K562 (cell line): ENCODE measurements at regions not wholly inside any gene's neighbourhood (a gene's known extent, or its start where the extent isn't known, plus 50 kb on each side); places are given as distances from the start of the nearest gene placed in this dataset.

ENCODE experiments used
- ATF1 ChIP-seq, 2 experiments: fragments of 450-650 bp in 1 of 2; IDR thresholded peaks; 2 replicates each; pipeline ENCODE4 v1.6.1; 2016; ENCODE audit warnings: missing compliant biosample characterization in 1 of 2, missing genetic modification characterization in 1 of 2
- CBFA2T2 ChIP-seq: fragments of 450-650 bp; conservative IDR thresholded peaks from 2 replicates; pipeline ENCODE4 v1.6.1; 2017; ENCODE audit warnings: mild to moderate bottlenecking
- E2F8 ChIP-seq: fragments of 450-650 bp; IDR thresholded peaks from 2 replicates; pipeline ENCODE4 v1.7.1; 2018; ENCODE audit warnings: mild to moderate bottlenecking, low read depth; ENCODE audit not compliant: partially characterized antibody
- FOXJ3 ChIP-seq: sonication (generic); formaldehyde crosslinking; IDR thresholded peaks from 2 replicates; pipeline ENCODE4 v1.4.0; 2020; ENCODE audit warnings: mild to moderate bottlenecking, missing genetic modification reagents
- HIVEP1 ChIP-seq: fragments of 250-450 bp; sonication (Bioruptor Pico); IDR thresholded peaks from 2 replicates; pipeline ENCODE4 v1.4.0; 2020; ENCODE audit warnings: mild to moderate bottlenecking
- JUN ChIP-seq, 2 experiments: sonication (generic) in 1 of 2; formaldehyde crosslinking in 1 of 2; IDR thresholded peaks; 2 replicates each; pipeline versions ENCODE4 v1.6.1 to v1.8.0; 2012 to 2022; ENCODE audit warnings: borderline replicate concordance in 2 of 2, mild to moderate bottlenecking in 2 of 2, improper control_type of control experiment in 1 of 2, low read depth in 1 of 2, low read length in 1 of 2, missing genetic modification reagents in 1 of 2
- L3MBTL2 ChIP-seq: fragments of 450-650 bp; IDR thresholded peaks from 2 replicates; pipeline ENCODE4 v1.6.1; 2016; ENCODE audit warnings: mild to moderate bottlenecking, moderate library complexity
- MECOM ChIP-seq: fragments of 250-450 bp; sonication (Bioruptor Pico); IDR thresholded peaks from 2 replicates; pipeline ENCODE4 v1.8.0; 2022; ENCODE audit warnings: inconsistent platforms
- MEF2A ChIP-seq: IDR thresholded peaks from 2 replicates; pipeline ENCODE4 v1.6.1; 2011; ENCODE audit warnings: low read depth, mild to moderate bottlenecking, low read length, moderate library complexity; ENCODE audit not compliant: control insufficient read depth
- NEUROD1 ChIP-seq: fragments of 150-350 bp; IDR thresholded peaks from 2 replicates; pipeline ENCODE4 v1.6.1; 2014; ENCODE audit warnings: borderline replicate concordance, low read length, low read depth; ENCODE audit not compliant: partially characterized antibody
- NFE2L1 ChIP-seq: fragments of 450-650 bp; IDR thresholded peaks from 2 replicates; pipeline ENCODE4 v1.6.1; 2016; ENCODE audit warnings: missing genetic modification characterization, low read depth, mild to moderate bottlenecking, missing compliant biosample characterization, moderate library complexity, borderline replicate concordance
- NUFIP1 ChIP-seq: fragments of 450-650 bp; IDR thresholded peaks from 2 replicates; pipeline ENCODE4 v1.6.1; 2018; ENCODE audit not compliant: partially characterized antibody
- PHB ChIP-seq: fragments of 250-450 bp; sonication (Bioruptor Pico); IDR thresholded peaks from 2 replicates; pipeline ENCODE4 v1.5.0; 2021
- PTTG1 ChIP-seq: fragments of 450-650 bp; IDR thresholded peaks from 2 replicates; pipeline ENCODE4 v1.6.1; 2016; ENCODE audit warnings: low read depth, mild to moderate bottlenecking, missing genetic modification characterization, missing compliant biosample characterization
- RBM22 ChIP-seq: fragments of 200-400 bp; formaldehyde crosslinking; IDR thresholded peaks from 2 replicates; pipeline ENCODE4 v1.6.1; 2018; ENCODE audit warnings: low read length, low read depth; ENCODE audit not compliant: poor library complexity, severe bottlenecking
- RFX5 ChIP-seq: IDR thresholded peaks from 2 replicates; pipeline ENCODE4 v1.6.1; 2011; ENCODE audit warnings: low read depth, mild to moderate bottlenecking, improper control_type of control experiment, low read length
- RNF2 ChIP-seq: sonication (generic); IDR thresholded peaks from 2 replicates; pipeline ENCODE4 v1.6.1; 2016
- TCF7L2 ChIP-seq: fragments of 150-350 bp; IDR thresholded peaks from 2 replicates; pipeline ENCODE4 v1.6.1; 2016; ENCODE audit warnings: low read depth, mild to moderate bottlenecking, low read length, moderate library complexity
- TEAD1 ChIP-seq, 2 experiments: fragments of 450-650 bp in 1 of 2; sonication (generic) in 1 of 2; formaldehyde crosslinking; IDR thresholded peaks; 2 replicates each; pipeline versions ENCODE4 v1.4.0 to v1.8.0; 2020 to 2022; ENCODE audit warnings: mild to moderate bottlenecking in 2 of 2, missing genetic modification reagents in 1 of 2
- ZFP91 ChIP-seq: sonication (generic); formaldehyde crosslinking; IDR thresholded peaks from 2 replicates; pipeline ENCODE4 v1.8.0; 2022; ENCODE audit warnings: mild to moderate bottlenecking, missing genetic modification reagents
- TF ChIP-seq, protein P1 (sequence below): fragments of 450-650 bp; IDR thresholded peaks from 2 replicates; pipeline ENCODE4 v1.6.1; 2016; ENCODE audit warnings: mild to moderate bottlenecking

GRCh38 chr2:126317790-126318431 lies 338.0 kb upstream of the GYPC start (continued):
- no peak for TF ChIP-seq ZFP91 (CRISPR knock-in tag)
- TF ChIP-seq L3MBTL2 = peak; percentile 73
- TF ChIP-seq RBM22 = no peak
- no peak for TF ChIP-seq NFE2L1
- TF ChIP-seq RFX5 = no peak
- no peak for TF ChIP-seq NEUROD1
- no peak for TF ChIP-seq FOXJ3 (CRISPR knock-in tag)
- no peak for TF ChIP-seq MECOM (CRISPR knock-in tag)
- TF ChIP-seq NUFIP1 = no peak
- TF ChIP-seq MEF2A = no peak
- TF ChIP-seq CBFA2T2 = no peak
- TF ChIP-seq E2F8 = no peak
- no peak for TF ChIP-seq TCF7L2
- 0 out of 2 replicates have a peak, but pooled peaks have one; percentile 25 for TF ChIP-seq PTTG1 (tag)
- no peak for TF ChIP-seq TEAD1 (CRISPR knock-in tag; IDR thresholded peaks at IDR 0.05)
- no peak for TF ChIP-seq RNF2
- TF ChIP-seq JUN (IDR thresholded peaks at IDR 0.05; ENCODE audit: borderline replicate concordance, low read depth, low read length) = no peak
- no peak for TF ChIP-seq JUN (CRISPR knock-in tag; IDR thresholded peaks at IDR 0.05; ENCODE audit: borderline replicate concordance)
- no peak for TF ChIP-seq ATF1 (CRISPR knock-in tag; IDR thresholded peaks at IDR 0.05)
- 0 out of 2 replicates have a peak, but pooled peaks have one; percentile 19 for TF ChIP-seq ATF1 (tag; IDR thresholded peaks at IDR 0.05)
- TF ChIP-seq PHB = no peak
- TF ChIP-seq, protein P1, sequence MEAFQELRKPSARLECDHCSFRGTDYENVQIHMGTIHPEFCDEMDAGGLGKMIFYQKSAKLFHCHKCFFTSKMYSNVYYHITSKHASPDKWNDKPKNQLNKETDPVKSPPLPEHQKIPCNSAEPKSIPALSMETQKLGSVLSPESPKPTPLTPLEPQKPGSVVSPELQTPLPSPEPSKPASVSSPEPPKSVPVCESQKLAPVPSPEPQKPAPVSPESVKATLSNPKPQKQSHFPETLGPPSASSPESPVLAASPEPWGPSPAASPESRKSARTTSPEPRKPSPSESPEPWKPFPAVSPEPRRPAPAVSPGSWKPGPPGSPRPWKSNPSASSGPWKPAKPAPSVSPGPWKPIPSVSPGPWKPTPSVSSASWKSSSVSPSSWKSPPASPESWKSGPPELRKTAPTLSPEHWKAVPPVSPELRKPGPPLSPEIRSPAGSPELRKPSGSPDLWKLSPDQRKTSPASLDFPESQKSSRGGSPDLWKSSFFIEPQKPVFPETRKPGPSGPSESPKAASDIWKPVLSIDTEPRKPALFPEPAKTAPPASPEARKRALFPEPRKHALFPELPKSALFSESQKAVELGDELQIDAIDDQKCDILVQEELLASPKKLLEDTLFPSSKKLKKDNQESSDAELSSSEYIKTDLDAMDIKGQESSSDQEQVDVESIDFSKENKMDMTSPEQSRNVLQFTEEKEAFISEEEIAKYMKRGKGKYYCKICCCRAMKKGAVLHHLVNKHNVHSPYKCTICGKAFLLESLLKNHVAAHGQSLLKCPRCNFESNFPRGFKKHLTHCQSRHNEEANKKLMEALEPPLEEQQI = no peak
- 0 out of 2 replicates have a peak, but pooled peaks have one; percentile 22 for TF ChIP-seq HIVEP1 (CRISPR knock-in tag)
